ENCODE measurements at regions not wholly inside any gene's neighbourhood (a gene's known extent, or its start where the extent isn't known, plus 50 kb on each side); places are given as distances from the start of the nearest gene placed in this dataset.
"Not testable (repeated sequence)": the region's sequence is repeated elsewhere in the genome, so short reads cannot be mapped to it uniquely, and the experiment has no call there.

DNA sequence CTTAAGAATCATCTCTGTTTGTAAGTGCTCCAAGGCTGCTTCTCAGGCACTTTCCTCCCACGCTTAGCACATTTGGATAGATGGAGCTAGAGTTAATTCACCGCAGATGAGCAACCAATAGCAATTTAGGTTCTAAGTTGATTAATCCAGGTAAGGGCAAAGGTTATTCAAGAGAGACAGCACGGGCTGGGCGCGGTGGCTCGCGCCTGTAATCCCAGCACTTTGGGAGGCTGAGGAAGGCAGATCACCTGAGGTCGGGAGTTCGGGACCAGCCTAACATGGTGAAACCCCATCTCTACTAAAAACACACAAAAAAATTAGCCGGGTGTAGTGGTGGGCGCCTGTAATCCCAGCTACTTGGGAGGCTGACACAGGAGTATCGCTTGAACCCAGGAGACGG, 54.5 kb upstream of the UNC13C start:
- DNase-seq: not testable (repeated sequence)

DNA sequence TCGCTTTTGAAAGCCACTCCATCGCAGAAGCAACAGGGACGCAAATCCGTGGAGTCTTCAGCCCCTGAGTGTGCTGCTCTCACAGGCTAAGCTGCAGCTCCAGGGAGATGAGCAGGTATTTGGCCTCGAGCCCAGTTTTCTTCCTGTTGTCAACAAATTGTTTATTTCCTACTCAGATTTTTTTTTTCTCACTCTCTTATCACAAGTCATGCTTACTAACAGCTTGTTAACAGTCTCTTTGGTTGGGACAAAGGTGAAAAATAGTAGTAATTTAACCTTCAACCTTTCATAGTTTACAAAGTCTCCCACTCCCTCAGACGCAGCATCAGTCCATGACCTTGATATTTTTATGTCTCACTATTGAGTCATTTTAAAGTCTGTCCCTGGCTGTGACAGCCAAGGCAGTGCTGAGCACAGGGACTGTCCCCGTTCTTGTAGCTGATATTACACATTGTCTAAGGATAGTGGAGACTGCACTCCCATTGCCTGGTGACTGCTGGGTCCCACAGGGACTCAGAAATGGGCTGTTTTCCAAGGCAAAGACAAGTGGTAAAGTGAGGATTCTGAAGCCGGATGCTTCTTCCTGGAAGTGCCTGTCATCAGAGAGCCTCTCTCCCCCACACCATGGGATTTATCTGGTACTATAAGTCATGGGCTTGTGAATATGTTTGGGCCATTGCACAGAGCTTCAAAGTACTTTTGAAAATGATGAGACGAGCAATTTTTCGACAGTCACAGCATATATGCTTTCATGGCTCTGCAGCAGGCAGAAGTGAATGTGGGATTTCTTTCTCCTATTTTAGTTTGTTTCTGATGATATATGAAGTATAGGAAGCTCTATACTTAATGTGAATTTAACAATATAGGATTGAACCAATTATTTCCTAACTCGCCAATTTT, 59.8 kb upstream of the UNC13C start:
- DNase-seq: peak in 1 of 2 experiments; percentile 23

- DNase-seq: no peak
Measured at GRCh38 chr15:53917109-53917508, 61.1 kb upstream of the UNC13C start.

GRCh38 chr15:53911431-53911830, 66.8 kb upstream of the UNC13C start:
- no peak for DNase-seq

DNA sequence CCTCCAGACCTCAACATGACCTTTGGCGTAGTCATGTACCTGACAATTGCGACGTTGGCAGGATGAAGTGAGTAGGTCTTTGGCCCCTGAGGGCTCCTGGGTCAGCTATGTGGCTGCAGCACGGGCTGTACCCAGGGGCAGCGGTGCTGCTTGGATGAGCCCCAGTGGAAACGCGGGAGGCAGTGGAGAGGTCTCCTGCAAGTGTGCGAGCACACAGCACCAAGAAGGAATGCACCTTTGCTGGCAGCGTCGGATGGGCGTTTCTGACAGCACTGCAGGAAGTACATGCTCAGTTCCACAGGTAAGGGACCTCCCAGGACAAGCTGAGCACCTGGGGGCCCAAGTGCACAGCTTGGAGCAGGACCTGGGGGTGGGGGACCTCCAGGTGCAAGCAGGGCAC, 67.4 kb upstream of the UNC13C start:
- DNase-seq: no peak

DNA sequence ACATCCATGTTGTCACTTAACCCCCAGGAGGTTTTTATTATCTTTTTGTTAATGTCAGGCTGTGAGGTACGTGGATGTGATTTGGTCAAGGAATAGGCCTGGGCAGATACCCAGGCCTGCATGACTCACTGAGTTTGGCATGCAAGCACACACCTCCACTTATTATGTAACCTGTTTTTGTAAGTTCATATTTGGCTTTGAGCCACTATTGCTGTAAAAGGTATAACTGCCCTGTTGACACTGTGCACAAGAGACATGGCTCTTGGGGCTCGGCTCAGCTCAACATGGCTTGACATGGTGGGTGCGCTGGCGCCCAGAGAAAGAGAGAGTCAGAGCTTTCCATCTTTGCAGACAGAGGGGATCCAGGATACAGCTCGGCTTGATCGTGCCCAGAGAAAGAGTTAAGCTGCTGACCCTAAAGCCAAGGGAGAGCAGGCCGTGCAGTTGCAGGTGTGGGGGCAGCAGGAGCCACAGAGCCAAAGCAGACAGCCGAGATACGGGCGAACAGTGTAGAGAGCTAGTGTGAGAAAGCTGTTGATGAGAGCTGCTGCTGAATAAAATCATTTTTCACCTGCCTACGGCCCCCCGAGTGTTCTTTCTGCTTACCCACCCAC, 67.9 kb upstream of the UNC13C start:
- no peak for DNase-seq

- DNase-seq: no peak
Measured at GRCh38 chr15:53903129-53903528, 75.1 kb upstream of the UNC13C start.

- not testable (repeated sequence) for DNase-seq
Measured at GRCh38 chr15:53893468-53893867, 84.8 kb upstream of the UNC13C start.

GRCh38 chr15:53891862-53892261, 86.4 kb upstream of the UNC13C start:
- not testable (repeated sequence) for DNase-seq

DNA sequence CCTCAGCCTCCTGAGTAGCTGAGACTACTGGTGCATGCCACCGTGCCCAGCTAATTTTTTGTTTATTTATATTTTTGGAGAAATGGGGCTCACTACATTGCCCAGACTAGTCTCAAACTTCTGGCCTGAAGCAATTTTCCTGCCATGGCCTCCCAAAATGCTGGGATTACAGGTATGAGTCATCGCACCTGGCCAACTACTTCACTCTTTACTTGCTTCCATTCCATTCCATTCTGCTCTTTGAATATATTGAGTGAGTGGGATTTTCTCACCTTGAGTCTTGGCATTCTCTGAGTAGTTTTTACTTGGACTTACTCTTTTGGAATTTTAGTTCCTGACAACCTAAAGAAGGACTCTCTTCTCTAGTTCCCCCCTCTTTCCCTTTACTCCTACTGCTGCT, 93.8 kb upstream of the UNC13C start:
- DNase-seq: no peak

DNA sequence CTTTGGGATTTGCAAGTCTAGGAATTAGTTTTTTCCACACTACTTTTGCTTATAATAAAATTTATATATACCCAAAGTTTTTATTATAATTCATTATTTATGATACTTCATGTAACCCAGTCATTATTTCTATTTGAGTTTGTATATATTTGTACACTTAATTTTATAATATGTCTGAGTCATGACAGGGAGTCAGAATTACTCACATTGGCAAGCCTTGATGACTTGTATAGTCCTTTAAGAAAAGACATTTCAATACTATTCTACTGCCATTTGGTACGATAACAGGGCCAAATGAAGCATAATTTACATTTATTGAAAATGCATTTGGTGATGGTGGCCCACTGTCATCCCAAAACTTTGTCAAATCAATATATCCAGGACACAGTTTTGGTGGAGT, 95.9 kb upstream of the UNC13C start:
- DNase-seq: no peak

GRCh38 chr15:53880357-53880756, 97.9 kb upstream of the UNC13C start:
- DNase-seq: peak in 1 of 2 experiments; percentile 1

GRCh38 chr15:53875711-53876110, 102.5 kb upstream of the UNC13C start:
- DNase-seq: no peak

DNA sequence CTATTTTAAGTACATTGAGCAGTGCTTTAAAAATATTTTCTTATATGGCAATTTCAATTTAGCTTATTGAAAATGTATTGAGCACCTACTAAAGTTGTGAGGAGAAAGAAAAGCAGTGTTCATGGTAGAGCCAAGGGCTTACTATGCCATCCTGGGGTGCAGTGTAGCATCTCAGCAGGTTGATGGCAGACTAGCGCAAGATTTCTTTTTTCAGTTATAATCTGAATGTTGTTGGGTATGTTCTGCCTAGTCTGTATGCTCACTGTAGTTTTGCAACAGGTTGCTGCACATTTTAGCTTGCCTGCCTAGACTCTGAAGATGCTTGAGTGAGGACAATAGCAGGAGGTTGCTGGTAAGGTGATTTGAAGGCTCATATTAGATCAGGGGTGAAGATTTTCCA, 103.1 kb upstream of the UNC13C start:
- DNase-seq: no peak

- no peak for DNase-seq
Measured at GRCh38 chr15:53872410-53872809, 105.8 kb upstream of the UNC13C start.

- no peak for DNase-seq
Measured at GRCh38 chr15:53869806-53870073, 108.5 kb upstream of the UNC13C start.

DNA sequence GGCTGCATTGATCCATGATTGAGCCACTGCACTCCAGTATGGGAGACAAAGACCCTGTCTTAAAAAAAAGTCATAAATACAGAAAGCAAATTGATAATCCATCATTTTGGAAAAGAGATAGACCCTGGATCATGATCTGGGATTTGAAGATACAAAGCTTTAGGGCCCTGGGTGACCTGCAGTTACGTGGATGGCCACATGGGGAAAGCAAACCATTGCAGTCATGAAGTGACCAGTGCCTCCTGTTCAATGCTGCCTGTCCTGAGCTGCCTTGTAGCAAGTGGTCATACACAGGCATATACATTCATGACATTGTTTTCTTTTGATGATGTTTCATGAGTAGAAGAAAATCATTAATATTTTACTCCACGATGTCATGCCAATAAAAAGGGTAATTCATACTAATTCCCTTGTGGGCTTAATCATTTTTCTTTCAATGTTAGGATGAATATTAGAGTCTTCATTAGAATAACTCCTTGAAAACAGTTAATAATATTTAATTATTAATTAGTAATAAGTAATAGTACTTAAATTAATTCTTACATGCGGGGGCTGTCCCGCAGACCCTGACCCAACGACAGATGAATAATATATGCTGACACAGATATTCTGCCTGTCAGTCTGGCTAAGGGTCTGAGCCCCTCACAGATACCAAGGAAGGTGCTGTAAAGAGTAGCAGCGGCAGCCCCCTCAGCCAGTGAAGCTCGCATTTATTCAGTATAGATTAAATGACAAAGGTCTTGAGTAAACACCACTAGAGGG, 109.0 kb upstream of the UNC13C start:
- no peak for DNase-seq

DNA sequence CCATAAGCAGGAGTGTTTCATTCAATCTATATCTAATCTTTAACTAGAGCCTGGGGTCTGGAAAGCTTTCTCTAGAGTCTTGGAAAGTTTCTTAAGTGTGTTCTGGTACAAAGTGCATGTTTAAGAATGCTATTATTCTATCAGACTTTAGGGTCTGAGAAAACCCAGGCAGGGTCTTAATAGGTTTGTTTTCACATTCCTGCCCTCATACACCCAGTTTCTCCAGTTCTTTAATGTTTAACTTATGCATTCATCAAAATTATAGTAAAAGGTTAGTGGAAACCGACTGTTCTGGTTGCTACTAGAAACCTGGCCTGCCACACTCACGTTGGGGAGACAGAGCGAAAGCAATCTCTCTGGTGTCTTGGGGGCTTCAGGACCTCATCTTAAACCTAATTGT, 102.9 kb upstream of the WDR72 start:
- no peak for DNase-seq

GRCh38 chr15:53861792-53862191, 102.3 kb upstream of the WDR72 start:
- DNase-seq: no peak

DNA sequence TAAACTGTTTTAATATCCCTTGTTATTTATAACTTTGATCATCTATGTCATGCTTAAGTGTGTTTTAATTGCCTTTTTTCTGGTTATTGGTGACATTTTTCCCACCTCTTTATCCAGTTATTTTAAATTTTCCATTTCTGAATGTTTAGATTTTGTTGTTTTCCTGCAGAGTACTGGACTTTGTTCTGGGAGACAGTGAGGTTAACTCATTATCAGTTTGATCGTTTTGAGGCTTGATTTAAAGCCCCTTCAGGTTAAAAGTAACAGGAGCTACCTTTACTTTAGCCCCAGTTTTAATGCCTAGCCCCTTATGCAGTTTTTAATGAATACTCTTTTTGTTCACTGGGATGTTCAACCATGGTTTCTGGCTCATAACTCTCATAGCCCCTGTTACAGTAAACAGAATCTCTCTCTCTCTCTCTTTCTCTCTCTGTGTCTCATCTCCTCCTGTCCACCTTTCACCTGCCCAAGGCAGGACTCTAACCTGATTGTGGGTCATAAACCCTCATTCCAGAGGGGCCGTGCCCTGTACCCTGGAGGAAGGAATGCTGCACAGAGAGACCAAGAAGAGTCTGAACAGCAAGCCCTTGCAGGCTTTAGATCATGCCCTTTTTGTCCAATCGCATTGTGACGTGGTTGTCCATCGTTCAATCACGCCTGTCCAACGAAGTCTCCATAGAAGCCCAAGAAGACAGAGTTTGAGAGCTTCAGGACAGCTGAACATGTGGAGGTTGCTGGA, 91.8 kb upstream of the WDR72 start:
- no peak for DNase-seq

DNA sequence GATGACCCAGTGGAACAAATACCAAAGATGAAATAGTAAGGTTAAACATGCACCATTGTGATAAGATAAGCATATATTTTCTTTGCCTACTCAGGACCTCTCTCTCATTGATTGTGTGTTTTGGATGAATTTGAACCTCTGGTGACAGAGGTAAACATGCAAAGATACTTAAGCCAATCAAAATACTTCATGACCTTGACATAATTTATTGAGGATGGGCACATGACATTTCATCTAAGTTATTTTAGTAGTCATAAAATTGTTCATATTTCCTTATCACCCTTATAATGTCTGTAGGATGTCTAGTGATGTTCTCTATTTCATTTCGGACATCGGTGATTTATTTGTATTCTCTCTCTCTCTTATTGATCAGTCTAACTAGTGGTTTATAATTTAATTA, 88.3 kb upstream of the WDR72 start:
- DNase-seq: no peak

DNA sequence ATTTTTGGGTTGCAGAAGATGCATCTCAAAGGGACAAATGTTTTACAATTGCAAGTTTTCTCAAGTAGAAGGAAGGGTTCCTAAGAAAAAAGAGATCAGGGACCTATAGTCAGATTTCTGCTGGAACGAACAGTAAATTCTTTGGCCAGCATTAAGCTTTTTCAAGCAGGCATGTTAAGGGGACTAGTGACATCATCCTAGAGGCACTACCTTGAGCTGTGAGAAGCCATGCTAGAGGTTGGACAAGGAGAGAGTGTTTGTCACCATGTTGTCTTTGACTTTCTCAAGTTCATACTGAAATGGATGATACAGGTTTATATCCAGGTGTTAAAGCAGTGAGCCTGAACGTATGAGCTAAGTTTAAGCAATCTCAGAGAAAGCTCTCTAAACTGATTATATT, 85.2 kb upstream of the WDR72 start:
- DNase-seq: no peak

DNA sequence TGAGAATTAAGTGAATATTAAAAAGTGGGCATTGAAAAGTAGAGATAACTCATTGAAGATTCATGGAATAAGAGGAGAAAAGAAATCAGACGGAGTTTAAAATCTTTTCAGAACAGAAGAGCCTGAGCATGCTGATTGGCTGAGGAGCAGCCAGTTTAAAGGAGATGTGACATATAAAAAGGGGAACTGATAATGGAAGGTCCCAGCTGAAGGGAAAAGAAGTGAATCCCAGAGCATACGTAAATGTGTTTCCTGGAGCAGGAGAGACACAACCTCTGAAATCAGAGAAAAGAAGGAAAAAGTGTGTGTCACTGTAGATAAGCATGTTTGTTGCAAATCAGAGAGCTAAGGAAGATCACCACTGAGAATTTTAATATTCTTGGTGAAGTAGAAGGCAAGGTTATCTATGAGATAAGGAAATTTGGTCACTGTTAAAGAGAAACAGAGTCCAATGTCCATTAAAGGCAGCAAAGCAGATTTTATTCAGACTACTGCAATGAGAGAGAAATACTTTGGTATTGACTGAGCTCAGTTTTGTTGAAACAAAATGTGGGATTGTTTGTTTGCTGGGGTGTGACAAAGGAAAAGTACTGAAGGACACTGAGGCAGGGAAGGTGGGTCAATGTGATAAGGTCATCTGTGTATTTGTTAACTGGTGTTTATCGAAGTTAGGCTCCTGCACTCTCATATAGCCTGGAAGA, 84.6 kb upstream of the WDR72 start:
- no peak for DNase-seq

Measured in NCI-H187 (cell line).